ENCODE measurements at regions not wholly inside any gene's neighbourhood (a gene's known extent, or its start where the extent isn't known, plus 50 kb on each side); places are given as distances from the start of the nearest gene placed in this dataset.

DNA sequence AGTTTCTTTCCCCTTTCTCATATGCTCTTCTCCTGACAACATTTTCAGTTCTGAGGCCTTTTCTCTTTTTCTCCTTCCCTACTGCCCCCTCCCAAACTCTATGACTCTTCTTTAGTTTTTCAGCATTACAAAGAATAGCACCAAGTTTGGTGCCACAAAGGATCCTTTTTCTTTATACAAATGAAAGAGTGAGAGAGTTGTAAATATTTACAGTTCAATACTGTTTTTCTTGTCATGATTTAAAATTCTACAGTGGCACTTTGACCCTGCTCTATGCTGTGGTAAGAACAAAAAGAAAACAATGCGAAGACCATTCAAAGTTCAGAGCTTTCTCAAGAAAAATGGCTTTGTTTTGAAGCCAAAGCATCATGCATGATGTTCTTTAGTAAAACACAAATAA is 667.9 kb upstream of the SGO1 start:
- Histone ChIP-seq H3F3A (ENCODE audit: low read depth) (no peaks in the 10 kb centered on the region), H3K27me3 (no peaks in the 10 kb centered on the region), H3K27ac (no peak overlapping the region), H3K4me3 (no peak overlapping the region), H3K4me2 (no peak overlapping the region), H3K9ac (no peak overlapping the region), H3K4me1 (no peaks in the 10 kb centered on the region), H3K79me2 (ENCODE audit: low read depth) (no peaks in the 10 kb centered on the region), H3K36me3 (no peaks in the 10 kb centered on the region), H3K9me3 (ENCODE audit: low read depth) (no peaks in the 10 kb centered on the region), H4K20me1 (ENCODE audit: low read depth) (no peaks in the 10 kb centered on the region), H2AFZ (replicated peaks) (no peak overlapping the region)
- Mint-ChIP-seq H3K4me1 (peaks cover 2% of the 10 kb centered on the region), H3K27me3 (ENCODE audit: insufficient read depth, low read depth) (peaks cover 2% of the 10 kb centered on the region), H3K4me3 (no peak overlapping the region), H3K27ac (no peak overlapping the region), H3K36me3 (no peaks in the 10 kb centered on the region), H3K9me3 (no peaks in the 10 kb centered on the region)
- TF ChIP-seq EZH2 (IDR thresholded peaks at IDR 0.05) (no peak), CTCF (IDR thresholded peaks at IDR 0.05) (no peak), EZH2phosphoT487 (IDR thresholded peaks at IDR 0.05) (no peak)
- no peak for DNase-seq (ENCODE audit: low spot score)

GRCh38 chr3:20852712-20853111 is 666.7 kb upstream of the SGO1 start:
- no peaks in the 10 kb centered on the region for H3K9me3 Mint-ChIP-seq
- no peaks in the 10 kb centered on the region for H3K9me3 ChIP-seq (ENCODE audit: low read depth)
- H3K79me2 ChIP-seq (ENCODE audit: low read depth) = no peaks in the 10 kb centered on the region
- no peak overlapping the region for H3K9ac ChIP-seq
- no peaks in the 10 kb centered on the region for H3K36me3 Mint-ChIP-seq
- no peaks in the 10 kb centered on the region for H3K4me1 ChIP-seq
- no peak overlapping the region for H3K27ac Mint-ChIP-seq
- H3K27me3 ChIP-seq = no peaks in the 10 kb centered on the region
- no peak overlapping the region for H2AFZ ChIP-seq (replicated peaks)
- no peak overlapping the region for H3K4me3 ChIP-seq
- no peak for DNase-seq (ENCODE audit: low spot score)
- H3K4me1 Mint-ChIP-seq = peaks cover 2% of the 10 kb centered on the region
- H3K27ac ChIP-seq = no peak overlapping the region
- peaks cover 2% of the 10 kb centered on the region for H3K27me3 Mint-ChIP-seq (ENCODE audit: insufficient read depth, low read depth)
- H3F3A ChIP-seq (ENCODE audit: low read depth) = no peaks in the 10 kb centered on the region
- H3K4me3 Mint-ChIP-seq = no peak overlapping the region
- no peak overlapping the region for H3K4me2 ChIP-seq
- H4K20me1 ChIP-seq (ENCODE audit: low read depth) = no peaks in the 10 kb centered on the region
- no peaks in the 10 kb centered on the region for H3K36me3 ChIP-seq
- TF ChIP-seq EZH2 (IDR thresholded peaks at IDR 0.05) (no peak), CTCF (IDR thresholded peaks at IDR 0.05) (no peak), EZH2phosphoT487 (IDR thresholded peaks at IDR 0.05) (no peak)

- H3K27ac Mint-ChIP-seq = no peak overlapping the region
These were observed 664.0 kb upstream of the SGO1 start for GRCh38 chr3:20849975-20850374.

More at GRCh38 chr3:20849975-20850374, 664.0 kb upstream of the SGO1 start:
- H3K9me3 Mint-ChIP-seq = no peaks in the 10 kb centered on the region
- Histone ChIP-seq H3K4me3 (no peak overlapping the region), H3K9ac (no peak overlapping the region), H3K36me3 (no peaks in the 10 kb centered on the region), H2AFZ (replicated peaks) (no peak overlapping the region), H3K27me3 (no peaks in the 10 kb centered on the region), H3K4me1 (no peaks in the 10 kb centered on the region), H3K27ac (no peak overlapping the region), H4K20me1 (ENCODE audit: low read depth) (no peaks in the 10 kb centered on the region), H3F3A (ENCODE audit: low read depth) (no peaks in the 10 kb centered on the region), H3K79me2 (ENCODE audit: low read depth) (no peaks in the 10 kb centered on the region), H3K9me3 (ENCODE audit: low read depth) (no peaks in the 10 kb centered on the region), H3K4me2 (no peak overlapping the region)
- DNase-seq (ENCODE audit: low spot score) = no peak
- TF ChIP-seq EZH2phosphoT487 (IDR thresholded peaks at IDR 0.05) (no peak), EZH2 (IDR thresholded peaks at IDR 0.05) (no peak), CTCF (IDR thresholded peaks at IDR 0.05) (no peak)
- H3K4me3 Mint-ChIP-seq = no peak overlapping the region
- no peaks in the 10 kb centered on the region for H3K36me3 Mint-ChIP-seq
- H3K27me3 Mint-ChIP-seq (ENCODE audit: insufficient read depth, low read depth) = peaks cover 2% of the 10 kb centered on the region
- peaks cover 2% of the 10 kb centered on the region for H3K4me1 Mint-ChIP-seq
